A673 (cell line): ENCODE measurements at regions not wholly inside any gene's neighbourhood (a gene's known extent, or its start where the extent isn't known, plus 50 kb on each side); places are given as distances from the start of the nearest gene placed in this dataset.

Experiments
- BruUV-seq: library from RNA; stranded (reverse); fragments of 400-500 nt; replicated peaks from 2 replicates; lab custom pipeline; 2021; lab: Mats Ljungman, UMichigan
- CTCF ChIA-PET: fragments of 300-600 bp; sonication (Branson Sonifier 250); formaldehyde crosslinking; loops from one replicate; lab custom pipeline; 2022; ENCODE audit warnings: antibody characterized with exemption; lab: Charles Lee
- POLR2A ChIA-PET: fragments of 300-600 bp; sonication (Branson Sonifier 250); formaldehyde crosslinking; loops from one replicate; lab custom pipeline; 2022; ENCODE audit warnings: antibody characterized with exemption; ENCODE audit not compliant: low non-redundant PET; lab: Charles Lee
- DNase-seq: peaks from one replicate; pipeline ENCODE4 v3.0.0-alpha.2; 2015; ENCODE audit warnings: low spot score
- H3K27ac ChIP-seq: fragments of 200-600 bp; sonication (generic); 2 replicates; pipeline ENCODE4 v1.5.1; 2016; ENCODE audit warnings: mixed run types, low read depth, mild to moderate bottlenecking, mixed read lengths, antibody characterized with exemption, low read length; ENCODE audit not compliant: poor library complexity, severe bottlenecking
- H3K27me3 ChIP-seq: fragments of 200-600 bp; sonication (generic); replicated peaks from 2 replicates; pipeline ENCODE4 v1.6.1; 2017; ENCODE audit warnings: mixed run types, low read depth, mild to moderate bottlenecking, mixed read lengths, antibody characterized with exemption, low read length; ENCODE audit not compliant: insufficient read depth, poor library complexity
- H3K36me3 ChIP-seq: fragments of 200-600 bp; sonication (generic); 2 replicates; pipeline ENCODE4 v1.6.1; 2016; ENCODE audit warnings: mixed run types, mild to moderate bottlenecking, mixed read lengths, antibody characterized with exemption, low read length; ENCODE audit not compliant: insufficient read depth, poor library complexity, severe bottlenecking
- H3K4me1 ChIP-seq: fragments of 200-600 bp; sonication (generic); 2 replicates; pipeline ENCODE4 v1.6.1; 2017; ENCODE audit warnings: mixed run types, mild to moderate bottlenecking, mixed read lengths, antibody characterized with exemption, low read length; ENCODE audit not compliant: insufficient read depth, poor library complexity, severe bottlenecking
- H3K4me3 ChIP-seq: fragments of 200-600 bp; sonication (generic); 2 replicates; pipeline ENCODE4 v1.5.1; 2016; ENCODE audit warnings: low read depth, mixed run types, mild to moderate bottlenecking, mixed read lengths, low read length; ENCODE audit not compliant: poor library complexity, severe bottlenecking
- H3K9me3 ChIP-seq: fragments of 200-600 bp; sonication (generic); 2 replicates; pipeline ENCODE4 v1.6.1; 2016; ENCODE audit warnings: mixed run types, low read depth, mild to moderate bottlenecking, mixed read lengths, antibody characterized with exemption, low read length; ENCODE audit not compliant: poor library complexity, severe bottlenecking
- EZH2 ChIP-seq: fragments of 200-600 bp; sonication (generic); IDR thresholded peaks from 2 replicates; pipeline ENCODE4 v1.6.1; 2017; ENCODE audit warnings: borderline replicate concordance, low read depth, mild to moderate bottlenecking, mixed read lengths, antibody characterized with exemption, low read length; ENCODE audit not compliant: poor library complexity, severe bottlenecking
- intact Hi-C: fragments of 100-400 bp; cut with micrococcal nuclease; formaldehyde crosslinking; loops from one replicate; pipeline ENCODE4 v1.10.0; 2022; ENCODE audit not compliant: unreplicated experiment
- TF ChIP-seq, protein P1 (sequence below): fragments of 300-800, 200-600 bp; sonication (generic); conservative IDR thresholded peaks from 2 replicates; pipeline ENCODE4 v1.5.1; 2017; ENCODE audit warnings: low read depth, mild to moderate bottlenecking, antibody characterized with exemption, low read length, moderate library complexity, mixed read lengths

DNA sequence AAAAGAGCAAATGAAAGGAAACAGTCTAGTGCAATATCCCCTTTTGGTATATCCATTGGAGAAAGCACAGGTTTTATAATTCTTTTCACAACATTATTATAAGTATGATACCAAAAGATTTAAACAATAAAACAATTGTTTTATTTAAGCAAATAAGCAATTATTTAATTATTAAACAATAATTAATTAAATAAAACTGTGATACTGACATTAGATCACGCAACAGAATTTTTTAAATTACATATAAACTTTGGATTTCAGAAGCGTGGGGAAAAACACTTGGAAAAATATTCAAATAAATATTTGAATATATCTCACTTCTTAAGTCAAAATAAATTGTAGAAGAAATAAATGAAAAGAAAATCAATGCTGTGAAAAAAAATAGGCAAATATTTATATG is 76.2 kb upstream of the STXBP5 start:
- no peak for DNase-seq
- intact Hi-C loops = no loop called here
- H3K27me3 ChIP-seq = no peaks in the 10 kb centered on the region
- no TSS peak for BruUV-seq
- H3K27ac ChIP-seq = no peak overlapping the region
- H3K4me3 ChIP-seq = no peak overlapping the region
- POLR2A ChIA-PET = no interaction called here
- no peaks in the 10 kb centered on the region for H3K9me3 ChIP-seq
- no peak for TF ChIP-seq EZH2
- TF ChIP-seq, protein P1, sequence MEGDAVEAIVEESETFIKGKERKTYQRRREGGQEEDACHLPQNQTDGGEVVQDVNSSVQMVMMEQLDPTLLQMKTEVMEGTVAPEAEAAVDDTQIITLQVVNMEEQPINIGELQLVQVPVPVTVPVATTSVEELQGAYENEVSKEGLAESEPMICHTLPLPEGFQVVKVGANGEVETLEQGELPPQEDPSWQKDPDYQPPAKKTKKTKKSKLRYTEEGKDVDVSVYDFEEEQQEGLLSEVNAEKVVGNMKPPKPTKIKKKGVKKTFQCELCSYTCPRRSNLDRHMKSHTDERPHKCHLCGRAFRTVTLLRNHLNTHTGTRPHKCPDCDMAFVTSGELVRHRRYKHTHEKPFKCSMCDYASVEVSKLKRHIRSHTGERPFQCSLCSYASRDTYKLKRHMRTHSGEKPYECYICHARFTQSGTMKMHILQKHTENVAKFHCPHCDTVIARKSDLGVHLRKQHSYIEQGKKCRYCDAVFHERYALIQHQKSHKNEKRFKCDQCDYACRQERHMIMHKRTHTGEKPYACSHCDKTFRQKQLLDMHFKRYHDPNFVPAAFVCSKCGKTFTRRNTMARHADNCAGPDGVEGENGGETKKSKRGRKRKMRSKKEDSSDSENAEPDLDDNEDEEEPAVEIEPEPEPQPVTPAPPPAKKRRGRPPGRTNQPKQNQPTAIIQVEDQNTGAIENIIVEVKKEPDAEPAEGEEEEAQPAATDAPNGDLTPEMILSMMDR = no peak
- CTCF ChIA-PET = no interaction called here
- no peaks in the 10 kb centered on the region for H3K36me3 ChIP-seq
- H3K4me1 ChIP-seq = peaks cover 7% of the 10 kb centered on the region

DNA sequence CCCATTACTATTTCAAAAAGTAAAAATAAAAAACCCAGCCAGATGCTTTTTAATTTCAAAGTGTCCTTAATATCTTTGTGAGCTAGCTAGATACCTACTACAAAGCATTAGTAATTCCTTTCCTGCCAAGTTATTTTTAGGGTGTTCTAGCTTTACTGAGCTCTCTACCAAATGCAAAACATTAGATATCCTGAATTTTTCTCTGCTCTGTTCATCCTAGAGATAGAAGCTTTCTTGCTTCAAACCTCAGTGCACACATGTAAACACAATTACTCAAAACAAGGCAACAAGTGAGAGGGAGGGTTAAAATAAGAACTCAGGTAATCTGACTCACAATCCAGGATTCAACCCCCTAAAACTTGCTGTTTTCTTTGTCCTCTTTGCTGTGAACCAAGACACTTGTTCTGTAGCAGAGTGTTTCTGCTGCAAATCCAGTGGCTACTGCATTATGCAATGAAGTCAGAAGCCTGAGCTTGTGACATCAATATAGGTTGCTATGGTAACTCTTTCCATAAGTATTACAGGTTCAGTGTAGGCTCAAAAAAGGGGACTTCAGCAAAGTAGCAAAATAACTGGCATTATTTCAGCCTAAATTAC is 72.6 kb upstream of the STXBP5 start:
- peaks cover 7% of the 10 kb centered on the region for H3K4me1 ChIP-seq
- no peak for DNase-seq
- no peak overlapping the region for H3K27ac ChIP-seq
- H3K27me3 ChIP-seq = no peaks in the 10 kb centered on the region
- no TSS peak for BruUV-seq
- H3K4me3 ChIP-seq = no peak overlapping the region
- CTCF ChIA-PET = interaction anchor here (0.5 kb wide), 1 partner anchor 248 kb away, joined by 3 read pairs; no protein-coding TSS in a partner anchor
- POLR2A ChIA-PET = no interaction called here
- intact Hi-C loops = no loop called here
- no peak for TF ChIP-seq EZH2
- TF ChIP-seq, protein P1 = no peak
- no peaks in the 10 kb centered on the region for H3K36me3 ChIP-seq
- no peaks in the 10 kb centered on the region for H3K9me3 ChIP-seq

DNA sequence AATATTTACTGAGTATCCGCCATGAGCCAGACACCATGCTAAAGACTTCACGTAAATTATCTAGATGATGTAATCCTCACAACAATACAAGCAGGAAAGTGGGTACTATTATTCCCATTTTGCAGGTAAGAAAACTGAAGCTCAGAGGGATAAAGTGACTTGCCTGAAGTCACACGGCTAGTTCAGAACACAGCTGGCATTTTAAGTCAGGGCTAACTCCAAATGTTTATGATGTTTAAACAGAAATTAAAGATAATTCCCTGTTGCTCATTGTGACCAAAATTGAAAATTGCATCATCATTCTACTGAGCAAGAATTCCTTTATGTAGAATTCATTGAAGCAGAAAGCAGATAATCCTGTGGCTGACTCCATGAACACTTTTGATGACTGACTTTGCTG is 71.3 kb upstream of the STXBP5 start:
- ChIA-PET CTCF (no interaction called here), POLR2A (no interaction called here)
- Histone ChIP-seq H3K4me1 (peaks cover 7% of the 10 kb centered on the region), H3K36me3 (no peaks in the 10 kb centered on the region), H3K9me3 (no peaks in the 10 kb centered on the region), H3K4me3 (no peak overlapping the region), H3K27ac (no peak overlapping the region), H3K27me3 (no peaks in the 10 kb centered on the region)
- intact Hi-C loops = no loop called here
- DNase-seq = peak; percentile 32
- BruUV-seq = no TSS peak
- TF ChIP-seq, protein P1 = no peak
- no peak for TF ChIP-seq EZH2
